GM18520 (cell line): ENCODE measurements at regions not wholly inside any gene's neighbourhood (a gene's known extent, or its start where the extent isn't known, plus 50 kb on each side); places are given as distances from the start of the nearest gene placed in this dataset.

Experiments
- ATAC-seq: cut with Tn5 transposase; IDR thresholded peaks from one replicate; pipeline ENCODE4 v1.9.1; 2021; ENCODE audit not compliant: unreplicated experiment

DNA sequence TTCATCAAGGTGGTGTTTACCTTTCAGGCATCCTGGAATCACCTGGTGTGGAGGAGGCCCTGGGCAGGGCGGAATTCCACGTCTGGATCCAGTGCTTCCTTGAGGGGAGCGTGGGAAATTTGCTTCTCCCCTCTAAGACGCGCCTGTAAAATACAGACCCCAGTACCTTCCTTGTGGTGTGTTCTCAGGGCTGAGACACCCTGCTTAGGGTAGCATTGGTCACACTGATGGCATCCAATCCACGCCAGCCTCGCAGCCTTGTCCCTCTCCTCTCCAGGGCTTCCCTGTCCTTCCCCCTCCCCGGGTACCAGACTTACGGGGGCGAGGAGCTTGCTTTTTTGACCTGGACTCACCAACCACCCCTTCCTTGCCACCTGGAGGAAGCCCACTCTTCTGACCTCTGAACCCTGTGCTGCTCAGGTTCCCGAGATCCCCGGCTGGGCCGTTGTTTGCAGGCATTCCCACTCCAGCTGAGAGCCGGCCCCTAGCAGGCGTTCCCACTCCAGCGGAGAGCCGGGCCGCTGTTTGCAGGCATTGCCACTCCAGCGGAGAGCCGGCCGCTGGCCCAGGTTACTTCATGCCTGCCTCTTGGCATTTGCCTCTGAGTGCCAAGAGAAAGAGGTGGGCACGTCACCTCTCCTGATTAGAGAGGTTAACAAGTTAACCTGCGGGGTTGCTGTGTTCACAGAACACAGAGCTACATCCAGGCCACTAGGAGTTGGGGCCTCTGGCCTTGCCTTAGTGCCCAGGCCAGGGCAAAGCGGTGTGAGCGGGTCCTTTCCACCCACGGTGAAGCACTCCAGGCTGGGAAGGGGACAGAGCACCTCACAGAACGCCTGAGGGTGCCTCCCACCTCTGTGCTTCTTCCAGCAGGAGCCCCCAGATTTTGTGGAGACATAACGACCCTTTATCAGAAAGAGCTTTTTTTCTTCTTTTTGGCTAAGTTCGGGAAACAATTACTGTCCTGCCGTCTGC, 254.0 kb upstream of the PPP2R2D start:
- no peak for ATAC-seq

- no peak for ATAC-seq
Measured at GRCh38 chr10:131647789-131648188, 253.0 kb upstream of the PPP2R2D start.

GRCh38 chr10:131648386-131649020, 252.3 kb upstream of the PPP2R2D start:
- ATAC-seq, result no peak

DNA sequence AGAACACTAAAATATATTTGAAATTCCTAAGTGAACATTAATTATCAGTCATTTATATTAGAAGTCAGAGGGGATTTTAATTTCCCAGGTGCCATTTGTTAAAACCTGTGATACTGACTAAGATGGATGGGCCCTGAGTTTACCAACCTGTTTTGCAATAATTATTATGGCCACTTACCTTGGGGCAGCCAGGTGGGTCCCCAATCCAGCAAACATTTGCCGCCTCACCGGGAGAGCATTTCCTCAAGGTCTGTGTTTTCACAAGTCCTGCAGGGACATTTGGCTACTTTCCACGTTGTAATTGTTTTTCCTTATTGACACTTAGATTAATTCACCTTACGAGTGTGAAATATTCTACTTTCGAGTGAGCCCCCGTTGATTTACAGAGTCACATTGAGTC, 251.2 kb upstream of the PPP2R2D start:
- no peak for ATAC-seq

DNA sequence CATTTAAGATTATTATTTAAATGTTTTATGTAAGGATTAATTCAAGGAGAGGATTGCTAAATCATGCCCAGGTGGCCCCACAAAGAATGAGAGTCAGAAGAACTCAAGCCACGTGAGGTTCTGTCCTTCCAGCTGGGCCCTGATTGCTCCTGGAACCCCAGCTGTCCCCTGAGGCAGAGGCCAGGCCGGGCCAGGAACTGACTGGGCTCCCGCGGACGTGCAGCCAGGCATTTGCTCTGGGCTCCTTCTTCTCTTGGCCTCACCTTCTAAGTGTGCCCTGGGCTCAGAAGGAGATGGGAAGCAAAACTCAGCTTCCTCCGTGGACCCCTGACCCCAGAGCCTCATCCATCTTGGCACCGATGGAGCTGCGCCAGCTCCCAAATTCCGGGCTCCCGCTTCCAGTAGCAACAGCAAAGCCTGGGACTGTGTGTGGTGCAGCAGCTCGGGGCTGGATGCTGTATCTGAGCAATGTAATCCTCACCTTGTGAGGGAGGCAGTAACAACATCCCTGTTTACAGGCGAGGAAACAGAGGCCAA, 250.6 kb upstream of the PPP2R2D start:
- no peak for ATAC-seq

GRCh38 chr10:131650771-131651673, 249.8 kb upstream of the PPP2R2D start:
- no peak for ATAC-seq

DNA sequence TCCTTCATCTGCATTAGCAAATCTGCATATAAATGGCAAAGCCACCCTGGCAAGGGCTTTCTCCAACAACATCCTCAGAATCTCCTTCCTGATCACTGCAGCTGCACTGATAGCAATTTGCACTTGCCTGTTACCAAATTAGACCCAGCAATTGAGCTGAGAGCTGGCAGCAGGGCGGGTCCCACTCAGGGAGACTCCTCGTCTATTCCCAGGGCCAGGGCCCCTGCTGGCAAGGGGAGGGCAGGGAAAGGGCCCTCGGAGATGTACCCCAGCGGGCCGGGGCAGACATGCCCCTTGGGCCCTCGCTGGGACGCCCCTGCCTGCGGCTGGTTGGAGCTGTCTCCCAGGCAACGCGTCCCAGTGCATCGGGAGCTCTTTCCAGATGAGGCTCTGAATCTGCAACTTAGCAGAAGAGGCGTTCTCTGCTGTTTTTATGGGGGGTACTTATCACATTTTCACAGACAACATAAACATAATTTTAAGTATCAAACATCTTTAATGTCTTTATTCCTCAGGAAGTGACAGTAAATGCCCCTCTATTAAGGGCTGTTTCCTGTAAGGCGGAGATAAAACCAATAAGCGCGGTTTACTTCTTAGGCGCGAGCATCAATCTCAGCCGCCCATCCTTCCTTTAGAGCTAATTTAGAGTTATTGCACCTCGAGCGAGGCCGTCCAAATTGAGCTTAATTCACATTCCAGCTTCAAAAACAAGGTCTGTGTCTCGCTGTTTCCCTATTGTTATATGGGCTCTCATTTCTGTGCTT, 249.0 kb upstream of the PPP2R2D start:
- ATAC-seq, result no peak

- no peak for ATAC-seq
Measured at GRCh38 chr10:131652438-131653139, 248.2 kb upstream of the PPP2R2D start.

GRCh38 chr10:131653140-131653539, 247.7 kb upstream of the PPP2R2D start:
- ATAC-seq, result no peak

- no peak for ATAC-seq
Measured at GRCh38 chr10:131653554-131654470, 247.0 kb upstream of the PPP2R2D start.

DNA sequence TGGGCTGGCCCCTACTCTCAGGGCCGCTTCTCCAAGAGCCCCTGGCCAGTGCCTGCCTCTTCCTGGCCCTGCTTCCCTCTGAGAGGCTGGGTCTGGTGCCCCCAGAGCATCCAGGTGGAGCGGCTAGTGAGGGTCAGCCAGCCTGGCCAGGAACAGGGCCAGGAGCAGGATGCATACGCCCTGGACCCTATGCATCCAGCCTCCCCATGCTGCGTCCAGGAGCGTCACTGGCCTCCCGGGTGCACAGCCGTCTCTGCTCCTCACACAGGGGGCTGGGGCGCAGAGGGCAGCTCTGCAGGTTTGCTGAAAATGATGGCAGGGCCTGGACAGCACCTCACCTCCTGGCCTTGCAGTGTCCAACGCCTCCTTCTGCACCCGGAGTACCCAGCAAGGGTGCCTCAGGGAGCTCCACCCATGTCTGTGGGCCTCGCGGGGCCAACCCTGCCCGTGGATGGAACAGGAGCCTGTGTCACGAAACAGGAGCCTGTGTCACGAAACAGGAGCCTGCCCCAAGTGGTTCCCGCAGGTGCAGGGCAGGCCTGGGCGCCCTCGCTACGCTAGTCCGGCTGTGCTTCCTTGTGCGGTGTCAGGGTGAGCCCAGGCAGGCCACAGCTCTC, 246.2 kb upstream of the PPP2R2D start:
- no peak for ATAC-seq

DNA sequence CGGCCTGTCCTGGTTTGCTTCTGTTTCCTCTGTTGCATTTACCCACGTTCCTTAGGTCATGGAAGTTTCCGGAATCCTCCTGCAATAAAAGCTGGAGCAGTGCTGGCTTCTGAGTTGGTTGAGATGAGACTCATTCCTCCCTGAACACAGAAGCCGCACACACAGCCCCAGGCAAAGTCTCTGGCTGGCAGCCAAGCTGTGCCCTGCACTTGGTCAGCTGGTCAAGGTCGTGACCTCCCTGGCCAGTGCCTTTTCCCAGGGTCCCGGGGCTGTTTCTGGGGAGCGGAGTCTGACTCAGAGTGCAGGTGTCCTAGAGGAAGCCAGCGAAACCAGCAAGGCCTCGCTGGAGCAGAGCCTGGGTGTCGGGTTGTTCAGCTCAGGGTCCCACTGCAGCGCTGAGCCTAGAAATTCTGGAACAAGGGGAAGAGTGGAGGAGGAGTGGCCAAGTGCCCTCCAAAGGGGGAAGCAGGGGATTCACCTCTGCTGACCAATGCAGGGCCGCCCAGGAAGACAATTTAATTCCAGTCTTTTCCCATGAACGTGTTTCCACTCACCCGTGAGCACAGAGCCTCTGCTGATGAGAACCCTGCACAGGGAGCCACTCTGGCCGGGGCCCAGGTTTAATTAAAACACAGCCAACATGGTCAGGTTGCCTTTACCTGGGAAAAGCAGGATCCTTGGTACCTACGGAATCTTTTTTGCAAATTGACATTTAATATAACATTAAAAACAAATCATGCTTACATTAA, 245.5 kb upstream of the PPP2R2D start:
- ATAC-seq, result no peak

- no peak for ATAC-seq
Measured at GRCh38 chr10:131656009-131656408, 244.8 kb upstream of the PPP2R2D start.

DNA sequence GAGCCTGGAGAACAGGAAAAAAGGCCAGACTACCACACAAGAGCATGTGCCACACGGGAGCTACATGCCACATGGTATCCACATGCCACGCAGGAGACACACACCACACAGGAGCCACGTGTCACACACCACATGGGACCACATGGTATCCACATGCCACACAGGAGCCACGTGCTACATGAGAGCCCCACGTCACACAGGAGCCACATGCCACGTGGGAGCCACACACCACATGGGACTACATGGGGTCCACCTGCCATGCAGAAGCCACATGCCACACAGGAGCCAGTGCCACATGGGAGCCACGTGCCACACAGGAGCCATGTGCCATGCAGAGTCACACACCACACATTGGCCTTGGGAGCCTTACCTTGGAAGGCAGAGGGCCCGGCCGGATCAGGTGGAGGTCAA, 244.4 kb upstream of the PPP2R2D start:
- no peak for ATAC-seq

DNA sequence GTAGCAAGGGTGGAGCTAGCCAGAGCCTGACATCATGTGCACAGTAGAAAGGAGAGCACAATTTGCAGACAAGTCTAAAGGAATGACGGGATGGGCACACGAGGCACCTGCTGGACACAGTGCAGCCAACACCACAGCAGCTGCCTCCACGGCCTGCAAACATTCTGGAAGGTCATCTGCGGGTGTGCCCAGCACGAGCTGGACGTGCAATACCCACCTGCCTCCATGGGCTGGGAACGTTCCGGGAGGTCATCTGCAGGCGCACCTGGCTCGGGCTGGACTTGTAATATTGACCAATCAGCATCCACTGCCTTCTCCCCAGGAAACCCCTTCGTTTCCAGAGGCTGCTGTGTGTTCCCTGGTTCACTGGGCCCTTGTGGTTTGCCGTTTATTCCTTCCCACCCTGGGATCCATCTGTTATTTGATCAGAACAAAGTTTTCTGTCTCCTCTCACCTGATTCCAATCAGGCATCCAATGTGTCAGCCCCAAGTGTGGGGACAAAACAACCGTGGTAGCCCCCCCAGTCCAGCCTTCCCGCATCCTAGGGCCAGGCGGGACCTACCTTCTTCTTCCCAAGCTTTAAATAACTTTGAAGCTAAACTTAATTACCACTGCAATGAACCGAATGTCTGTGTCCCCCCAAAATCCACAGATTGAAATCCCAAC, 243.4 kb upstream of the PPP2R2D start:
- ATAC-seq, result no peak

GRCh38 chr10:131657985-131658330, 242.8 kb upstream of the PPP2R2D start:
- ATAC-seq, result no peak
